AG04450 (cell line): ENCODE measurements at regions not wholly inside any gene's neighbourhood (a gene's known extent, or its start where the extent isn't known, plus 50 kb on each side); places are given as distances from the start of the nearest gene placed in this dataset.

Experiments used
- CTCF ChIA-PET: fragments of 300-600, 350-600 bp; formaldehyde crosslinking; extraction: SDS; loops from one replicate; lab custom pipeline; 2022; ENCODE audit warnings: antibody characterized with exemption, inconsistent platforms; lab: Charles Lee
- POLR2A ChIA-PET: fragments of 350-600 bp; formaldehyde crosslinking; extraction: SDS; loops from one replicate; lab custom pipeline; 2021; ENCODE audit warnings: antibody characterized with exemption, inconsistent platforms; lab: Yijun Ruan, JAX
- DNase-seq: peaks from one replicate; pipeline ENCODE4 v3.0.0-alpha.2; 2011; ENCODE audit warnings: low read depth, low spot score
- H3K27ac ChIP-seq: one replicate; pipeline ENCODE4 v1.5.1; 2012; ENCODE audit warnings: low read depth, low read length, control low read depth
- H3K27me3 ChIP-seq: one replicate; pipeline ENCODE4 v1.6.0; 2012; ENCODE audit warnings: low read length; ENCODE audit not compliant: control insufficient read depth, insufficient read depth
- H3K4me3 ChIP-seq: 2 replicates; pipeline ENCODE4 v1.5.1; 2011; ENCODE audit warnings: mild to moderate bottlenecking, low read depth, low read length, control low read depth
- H3K9me3 ChIP-seq: 2 replicates; pipeline ENCODE4 v1.5.1; 2012; ENCODE audit warnings: low read length; ENCODE audit not compliant: control insufficient read depth, insufficient read depth
- TF ChIP-seq, protein P1 (sequence below): IDR thresholded peaks from 2 replicates; pipeline ENCODE4 v1.5.1; 2011; ENCODE audit warnings: low read depth, low read length, control low read depth, inconsistent platforms

DNA sequence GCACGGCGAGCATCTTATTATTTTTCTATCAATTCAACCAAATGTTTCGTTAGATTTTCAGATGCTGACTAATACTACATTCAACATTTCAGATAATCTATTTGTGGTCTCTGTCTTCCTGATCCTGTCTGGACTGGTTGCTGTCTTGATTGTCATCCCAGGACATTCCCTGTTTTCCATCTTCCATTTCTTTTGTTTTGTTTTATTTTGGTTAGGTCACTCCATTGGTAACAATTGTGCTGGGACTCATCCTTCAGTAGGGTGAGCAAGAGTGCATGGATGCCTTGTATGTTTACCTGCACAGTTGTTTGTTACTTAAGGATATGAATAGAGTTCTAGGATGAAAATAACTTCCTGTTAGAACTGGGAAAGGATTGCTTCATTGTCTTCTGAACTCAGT lies 55.9 kb upstream of the ACYP2 start:
- H3K27ac ChIP-seq: no peak overlapping the region
- no peaks in the 10 kb centered on the region for H3K9me3 ChIP-seq
- CTCF ChIA-PET: no interaction called here
- DNase-seq: no peak
- no peaks in the 10 kb centered on the region for H3K27me3 ChIP-seq
- H3K4me3 ChIP-seq: no peak overlapping the region
- TF ChIP-seq, protein P1, sequence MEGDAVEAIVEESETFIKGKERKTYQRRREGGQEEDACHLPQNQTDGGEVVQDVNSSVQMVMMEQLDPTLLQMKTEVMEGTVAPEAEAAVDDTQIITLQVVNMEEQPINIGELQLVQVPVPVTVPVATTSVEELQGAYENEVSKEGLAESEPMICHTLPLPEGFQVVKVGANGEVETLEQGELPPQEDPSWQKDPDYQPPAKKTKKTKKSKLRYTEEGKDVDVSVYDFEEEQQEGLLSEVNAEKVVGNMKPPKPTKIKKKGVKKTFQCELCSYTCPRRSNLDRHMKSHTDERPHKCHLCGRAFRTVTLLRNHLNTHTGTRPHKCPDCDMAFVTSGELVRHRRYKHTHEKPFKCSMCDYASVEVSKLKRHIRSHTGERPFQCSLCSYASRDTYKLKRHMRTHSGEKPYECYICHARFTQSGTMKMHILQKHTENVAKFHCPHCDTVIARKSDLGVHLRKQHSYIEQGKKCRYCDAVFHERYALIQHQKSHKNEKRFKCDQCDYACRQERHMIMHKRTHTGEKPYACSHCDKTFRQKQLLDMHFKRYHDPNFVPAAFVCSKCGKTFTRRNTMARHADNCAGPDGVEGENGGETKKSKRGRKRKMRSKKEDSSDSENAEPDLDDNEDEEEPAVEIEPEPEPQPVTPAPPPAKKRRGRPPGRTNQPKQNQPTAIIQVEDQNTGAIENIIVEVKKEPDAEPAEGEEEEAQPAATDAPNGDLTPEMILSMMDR: no peak
- POLR2A ChIA-PET: no interaction called here

DNA sequence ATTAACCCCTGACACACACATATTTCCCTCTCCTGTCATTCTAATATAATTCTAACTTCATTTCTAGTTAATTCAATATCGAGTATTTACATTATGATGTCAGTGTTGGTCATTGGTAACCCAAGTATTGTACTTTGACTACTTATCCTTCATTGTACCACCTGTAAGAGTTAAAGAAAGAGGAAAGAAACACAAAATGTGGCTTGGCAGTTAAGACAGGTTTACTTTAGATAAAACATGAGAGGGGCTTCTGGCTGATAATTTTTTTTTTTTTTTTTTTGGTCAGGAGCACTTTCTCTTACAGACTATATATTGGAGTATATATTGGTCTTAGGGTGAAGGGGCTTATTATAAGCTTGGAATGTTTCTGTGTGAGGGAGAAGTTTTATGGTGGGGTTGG lies 57.0 kb upstream of the ACYP2 start:
- TF ChIP-seq, protein P1: no peak
- DNase-seq: no peak
- no peaks in the 10 kb centered on the region for H3K27me3 ChIP-seq
- ChIA-PET POLR2A (no interaction called here), CTCF (no interaction called here)
- no peak overlapping the region for H3K4me3 ChIP-seq
- no peak overlapping the region for H3K27ac ChIP-seq
- no peaks in the 10 kb centered on the region; the same call in 1 of the 2 replicates for H3K9me3 ChIP-seq

DNA sequence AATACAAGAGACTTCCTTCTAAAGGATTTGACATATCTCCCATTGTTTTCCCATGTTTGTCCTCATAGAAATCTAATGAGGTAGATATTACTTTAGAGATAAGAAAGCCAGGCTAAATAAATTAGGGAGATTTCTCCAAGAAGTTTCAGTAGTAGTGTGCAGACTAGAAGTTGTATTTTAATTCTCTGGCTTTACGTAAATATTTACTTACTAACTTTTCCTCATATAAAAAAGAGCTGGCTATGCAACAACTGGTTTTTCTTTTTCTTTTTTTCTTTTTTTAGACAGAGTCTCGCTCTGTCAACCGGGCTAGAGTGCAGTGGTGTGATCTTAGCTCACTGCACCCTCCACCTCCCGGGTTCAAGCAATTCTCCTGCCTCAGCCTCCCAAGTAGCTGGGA lies 60.6 kb upstream of the ACYP2 start:
- no peak for DNase-seq
- ChIA-PET POLR2A (no interaction called here), CTCF (no interaction called here)
- TF ChIP-seq, protein P1: no peak
- H3K27me3 ChIP-seq: no peaks in the 10 kb centered on the region
- H3K9me3 ChIP-seq: no peaks in the 10 kb centered on the region; the same call in 1 of the 2 replicates
- H3K27ac ChIP-seq: no peak overlapping the region
- no peak overlapping the region for H3K4me3 ChIP-seq

DNA sequence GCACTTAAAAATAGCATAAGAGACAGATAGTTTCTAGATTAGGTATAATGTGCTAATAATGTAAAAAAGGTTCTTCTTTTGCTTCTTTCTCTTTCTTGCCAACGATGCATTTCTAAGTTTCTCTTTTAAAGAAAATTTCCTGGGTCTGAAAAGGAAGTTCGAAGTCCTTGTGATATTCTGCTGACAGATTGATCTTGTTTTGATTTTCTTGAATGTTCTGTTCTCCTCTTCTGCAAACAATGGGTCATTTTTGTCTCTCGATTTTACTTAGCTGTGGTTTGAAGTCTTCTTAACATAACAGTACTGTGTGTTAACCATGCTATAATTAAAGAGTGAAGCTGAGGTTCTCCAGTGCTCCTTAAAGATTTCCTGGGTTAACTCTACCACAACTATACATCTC lies 61.1 kb upstream of the ACYP2 start:
- Histone ChIP-seq H3K27me3 (no peaks in the 10 kb centered on the region), H3K9me3 (no peaks in the 10 kb centered on the region; the same call in 1 of the 2 replicates), H3K4me3 (no peak overlapping the region), H3K27ac (no peak overlapping the region)
- CTCF ChIA-PET: no interaction called here
- no peak for DNase-seq
- POLR2A ChIA-PET: no interaction called here
- TF ChIP-seq, protein P1: no peak

DNA sequence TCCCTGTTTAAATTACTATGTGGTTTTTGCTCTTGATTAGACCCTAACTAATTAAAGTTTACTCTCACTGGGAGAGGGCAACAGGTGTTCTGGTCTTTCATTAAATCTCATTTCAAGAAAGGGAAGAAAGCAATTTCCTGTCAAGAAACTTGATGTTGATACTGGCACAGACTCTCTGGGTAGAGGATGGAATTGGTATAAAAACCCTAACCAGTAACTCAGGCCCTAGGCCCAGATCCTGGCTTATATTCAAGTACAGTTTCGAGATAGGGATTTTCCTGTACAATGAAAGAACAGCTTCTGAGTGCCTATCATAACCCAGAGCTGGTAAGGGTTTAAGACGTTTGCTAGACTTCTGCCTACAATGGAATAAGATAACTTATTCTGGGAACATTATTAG lies 61.6 kb upstream of the ACYP2 start:
- ChIA-PET POLR2A (interaction anchor here (0.6 kb wide), 1 partner anchor 404 kb away, joined by 4 read pairs; no protein-coding TSS in a partner anchor), CTCF (no interaction called here)
- DNase-seq: no peak

More for the DNA sequence above, 61.6 kb upstream of the ACYP2 start:
- Histone ChIP-seq H3K4me3 (no peak overlapping the region), H3K9me3 (no peaks in the 10 kb centered on the region; the same call in 1 of the 2 replicates), H3K27ac (no peak overlapping the region), H3K27me3 (no peaks in the 10 kb centered on the region)
- TF ChIP-seq, protein P1: no peak
